GM19043 (cell line): ENCODE measurements at regions not wholly inside any gene's neighbourhood (a gene's known extent, or its start where the extent isn't known, plus 50 kb on each side); places are given as distances from the start of the nearest gene placed in this dataset.

Experiments used
- ATAC-seq: cut with Tn5 transposase; IDR thresholded peaks from one replicate; pipeline ENCODE4 v1.9.1; 2021; ENCODE audit warnings: low read depth; ENCODE audit not compliant: unreplicated experiment

DNA sequence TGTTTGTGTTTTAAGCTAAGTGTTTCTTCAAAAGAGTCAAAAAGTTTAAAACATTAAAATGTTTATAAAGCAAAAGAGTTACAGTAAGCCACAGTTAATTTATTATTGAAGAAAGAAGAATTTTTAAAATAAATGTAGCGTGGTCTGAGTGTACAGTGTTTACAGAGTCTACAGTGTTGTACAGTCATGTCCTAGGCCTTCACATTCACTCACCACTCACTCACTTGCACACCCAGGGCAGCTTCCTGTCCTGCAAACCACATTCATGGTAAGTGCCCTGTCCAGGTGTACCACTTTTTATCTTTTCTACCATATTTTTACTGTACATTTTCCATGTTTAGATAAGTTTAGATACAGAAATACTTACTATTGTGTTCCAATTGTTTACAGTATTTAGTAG is 239.7 kb upstream of the AGA start:
- ATAC-seq = no peak

DNA sequence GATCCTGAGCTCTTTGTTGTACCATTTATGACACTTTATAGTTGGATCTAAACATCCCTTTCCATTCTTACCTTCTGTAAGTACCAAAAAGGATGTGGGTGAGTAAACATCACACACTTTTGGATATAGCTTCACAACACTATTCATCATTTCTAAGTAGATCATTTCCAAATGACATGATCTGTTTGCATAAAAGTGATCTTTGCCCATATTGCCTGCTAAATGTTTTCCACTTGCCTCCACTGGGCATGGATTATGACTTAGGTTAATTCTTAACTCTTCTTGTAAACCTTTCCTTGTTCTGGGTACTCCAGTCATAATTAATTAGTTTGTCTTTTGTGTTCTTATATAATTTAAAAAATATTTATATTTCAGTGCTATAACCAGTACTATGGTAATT is 244.9 kb upstream of the AGA start:
- no peak for ATAC-seq

DNA sequence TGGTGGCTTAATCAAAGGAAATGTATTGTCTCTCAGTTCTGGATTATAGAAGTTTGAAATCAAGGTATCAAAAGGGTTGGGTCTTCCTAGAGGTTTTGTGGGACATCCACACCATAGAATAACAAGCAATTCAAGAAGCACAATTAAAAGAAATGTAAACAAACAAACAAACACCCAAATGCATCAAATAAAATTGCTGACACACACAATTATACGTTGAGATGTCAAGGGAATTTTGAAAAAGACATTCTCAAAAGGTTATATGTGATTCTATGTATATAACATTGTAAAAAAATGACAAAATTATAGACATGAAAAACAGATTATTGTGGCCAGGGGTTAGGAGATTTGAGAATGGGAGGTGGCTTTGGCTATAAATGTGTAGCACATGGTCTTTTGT is 250.7 kb upstream of the AGA start:
- no peak for ATAC-seq

DNA sequence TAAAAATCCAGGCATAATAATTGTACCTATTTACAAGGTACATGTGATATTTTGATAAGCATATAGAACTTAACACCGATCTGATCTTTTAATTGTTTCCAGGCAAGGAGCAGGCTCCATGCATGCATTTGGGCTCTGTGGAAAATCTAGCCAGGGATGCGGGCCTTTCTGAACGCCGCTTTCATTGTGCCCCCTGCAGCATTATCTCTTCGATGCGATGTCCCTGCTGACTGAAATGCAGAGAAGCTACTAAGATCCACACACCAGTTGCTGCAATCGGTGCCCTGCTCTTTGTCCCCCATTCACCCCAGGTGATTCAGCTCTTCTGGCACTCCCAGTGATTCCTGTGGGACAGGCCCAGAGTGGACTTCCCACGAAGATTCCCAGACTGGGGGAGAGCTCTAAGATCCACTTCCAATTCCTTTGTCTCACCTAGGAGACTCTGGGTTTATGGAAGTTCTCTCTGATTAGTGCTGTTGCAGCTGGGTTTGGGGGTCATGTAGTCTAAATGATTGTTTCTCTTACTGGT is 254.3 kb upstream of the AGA start:
- ATAC-seq = no peak

DNA sequence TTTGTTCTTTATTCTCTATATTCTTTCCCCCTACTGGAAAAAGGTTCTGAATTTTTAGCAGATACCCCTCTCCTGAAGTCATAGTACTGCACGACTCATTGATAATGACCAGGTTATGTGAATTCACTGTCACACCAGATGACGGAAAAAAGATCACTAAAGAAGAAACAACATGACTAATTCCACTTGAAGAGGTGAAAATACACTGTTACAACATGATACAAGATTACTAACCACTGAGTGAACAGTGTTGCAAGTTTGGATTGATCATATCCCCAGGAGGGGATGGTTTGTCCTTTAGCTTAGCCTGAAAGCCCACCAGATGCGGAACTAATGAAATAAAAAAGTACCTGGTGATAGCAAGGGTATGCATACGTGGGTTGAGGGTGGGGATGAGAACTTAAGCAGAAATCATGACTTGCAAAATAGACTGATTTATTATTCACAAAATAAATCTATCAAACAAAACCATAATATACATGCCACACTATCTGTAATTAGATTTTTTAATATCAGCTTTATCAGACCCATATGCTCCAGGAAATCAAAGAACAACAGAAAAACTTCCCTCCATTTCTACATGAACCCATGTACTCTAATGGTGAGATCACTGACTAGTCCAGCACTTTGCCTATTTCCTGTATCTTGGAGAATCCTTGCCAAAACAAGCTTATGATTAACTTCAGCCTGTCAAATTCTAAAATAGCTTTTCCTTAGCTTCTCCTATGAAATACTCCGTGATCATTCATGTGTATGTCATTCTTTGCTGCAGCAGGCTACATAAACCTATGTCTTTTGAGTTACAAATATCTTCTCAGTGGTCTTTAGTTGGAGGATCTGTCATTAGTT is 257.4 kb upstream of the AGA start:
- ATAC-seq = no peak

DNA sequence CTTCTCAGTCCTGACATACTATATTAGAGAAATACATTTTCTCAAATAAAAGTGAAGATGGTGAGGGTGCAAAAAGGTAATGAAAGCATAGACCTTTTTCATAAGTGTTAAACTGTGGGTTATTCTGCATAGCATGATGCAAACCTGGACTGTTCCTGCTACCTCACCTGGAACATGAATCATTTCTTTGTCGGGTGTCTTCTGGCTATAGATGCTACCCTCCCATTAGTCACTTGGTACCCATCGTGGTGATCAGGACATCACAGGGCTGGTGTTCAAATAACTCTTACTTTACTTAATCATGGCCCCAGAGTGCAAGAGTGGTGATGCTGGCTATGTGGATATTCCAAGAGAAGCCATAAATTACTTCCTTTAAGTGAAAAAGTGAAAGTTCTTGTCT is 264.7 kb upstream of the AGA start:
- ATAC-seq = no peak

DNA sequence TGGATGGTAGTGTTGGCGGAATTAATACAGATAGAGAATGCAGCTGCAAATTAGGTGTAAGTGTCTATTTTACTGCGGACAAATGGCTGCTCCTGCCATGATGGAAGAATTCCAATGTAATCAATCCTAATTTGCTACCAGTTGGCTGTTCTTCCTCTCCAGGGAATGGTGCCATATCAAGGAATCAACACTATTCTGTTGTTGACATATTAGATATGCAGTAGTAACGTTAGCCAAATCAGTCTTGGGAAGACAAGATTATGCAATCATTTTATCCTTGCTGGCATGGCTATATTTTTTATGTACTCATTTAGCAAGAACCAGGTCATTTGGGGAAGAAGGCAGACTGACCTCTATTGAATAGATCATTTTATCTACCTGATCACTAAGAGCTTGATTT is 271.2 kb upstream of the AGA start:
- no peak for ATAC-seq

DNA sequence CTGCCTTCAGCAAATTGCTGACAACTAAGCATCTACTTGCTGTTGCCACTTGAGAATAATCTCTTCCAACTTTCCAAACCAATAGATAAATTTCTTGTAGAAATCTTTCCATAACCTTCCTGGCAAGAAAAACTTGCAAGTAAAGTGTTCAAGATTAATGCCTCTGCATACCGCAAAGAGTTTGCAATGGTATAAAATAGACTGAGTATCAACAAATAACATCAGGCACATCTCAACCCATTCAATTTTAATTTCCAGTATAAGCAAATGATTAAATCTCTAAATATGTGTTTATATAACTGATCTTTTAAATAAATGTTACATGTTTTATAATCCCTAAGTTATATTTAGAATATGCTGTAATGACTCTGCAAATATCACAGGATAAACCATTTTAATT is 275.2 kb upstream of the AGA start:
- ATAC-seq = no peak

DNA sequence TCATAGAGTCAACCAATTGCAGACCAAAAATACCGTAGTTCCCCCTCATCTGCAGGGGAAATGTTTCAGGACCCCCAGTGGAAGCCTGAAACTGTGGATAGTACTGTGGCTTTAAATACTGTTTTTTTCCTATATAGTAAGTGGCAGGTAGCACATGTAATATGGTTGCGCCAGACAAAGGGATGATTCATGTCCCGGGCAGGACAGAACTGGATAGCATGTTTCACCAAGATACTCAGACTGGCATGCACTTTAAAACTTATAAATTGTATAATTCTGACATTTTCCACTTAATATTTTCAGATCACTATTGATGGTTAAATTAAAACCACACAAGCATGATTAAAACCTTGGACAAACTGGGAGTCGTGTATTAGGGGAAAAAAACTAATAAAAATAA is 276.3 kb upstream of the AGA start:
- no peak for ATAC-seq

DNA sequence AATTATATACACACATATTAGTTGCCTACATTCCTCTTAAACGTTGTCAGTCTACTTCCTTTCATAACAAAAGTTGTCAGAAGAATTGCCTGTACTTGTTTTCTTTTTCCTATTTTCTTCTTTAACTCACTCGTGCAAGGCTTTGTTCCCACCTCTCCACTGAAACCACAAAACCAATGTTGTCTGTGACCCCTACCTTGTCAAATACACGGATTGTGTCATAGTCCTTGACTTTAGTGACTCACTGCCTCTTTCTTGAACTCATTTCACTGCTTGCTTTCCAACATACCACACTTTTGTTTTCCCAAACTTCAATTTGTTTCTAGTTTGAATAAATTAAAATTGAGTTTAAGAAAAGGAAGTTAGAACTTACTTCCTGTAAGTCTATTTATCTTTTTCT is 283.9 kb upstream of the AGA start:
- no peak for ATAC-seq

DNA sequence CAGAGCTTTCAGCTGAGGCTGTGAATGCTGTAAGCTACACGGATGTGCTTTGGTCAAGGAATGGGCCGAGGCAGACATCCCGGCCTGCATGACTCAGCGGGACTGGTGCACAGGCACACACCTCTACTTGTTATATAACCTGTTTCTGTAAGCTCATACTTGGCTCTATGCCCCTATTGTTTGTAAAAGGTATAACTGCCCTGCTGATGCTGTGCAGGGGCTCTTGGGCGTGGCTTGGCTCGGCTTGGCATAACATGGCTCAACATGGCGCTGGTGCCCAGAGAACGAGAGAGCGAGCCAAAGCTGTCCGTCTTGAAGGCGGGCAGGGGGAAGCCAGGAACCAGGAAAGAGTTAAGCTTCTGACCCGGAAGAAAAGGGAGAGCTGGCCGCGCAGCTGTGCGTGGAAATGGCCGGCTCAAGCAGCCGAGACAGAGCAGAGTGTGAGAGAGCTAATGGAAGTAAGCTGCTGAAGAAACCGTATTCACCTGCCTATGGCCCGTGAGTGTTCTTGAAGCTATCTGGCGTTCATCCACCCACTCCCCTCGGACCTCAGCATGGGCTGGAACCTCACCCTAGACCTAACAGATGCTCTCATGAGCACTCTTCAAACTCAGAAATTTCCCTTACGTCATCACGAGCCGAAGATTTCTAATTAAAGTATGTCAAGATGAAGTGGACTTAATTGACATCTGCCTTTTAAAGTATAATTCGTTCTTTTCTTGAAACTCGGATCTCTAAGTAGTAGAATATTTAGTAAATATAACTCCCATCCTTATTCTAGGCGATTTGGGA is 286.3 kb upstream of the AGA start:
- ATAC-seq = no peak

DNA sequence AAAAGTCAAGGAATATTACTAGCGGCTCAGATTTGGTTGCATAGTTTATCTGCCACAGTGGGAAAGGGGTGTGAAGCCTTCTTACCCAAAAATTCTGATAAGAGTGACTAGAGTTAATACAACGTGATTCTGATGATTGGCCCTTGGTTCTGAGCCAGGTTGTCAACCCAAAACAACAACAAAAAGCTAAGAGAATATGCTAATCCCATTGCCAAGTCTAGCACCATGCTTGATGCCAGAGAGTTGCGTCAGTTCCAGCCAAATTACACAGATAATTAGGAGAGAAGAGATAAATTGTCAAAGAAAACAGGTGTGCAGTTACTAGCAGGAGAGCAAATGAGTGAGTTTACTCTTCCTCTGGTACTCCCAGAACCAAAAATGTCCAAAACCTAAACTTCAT is 287.4 kb upstream of the AGA start:
- ATAC-seq = no peak

DNA sequence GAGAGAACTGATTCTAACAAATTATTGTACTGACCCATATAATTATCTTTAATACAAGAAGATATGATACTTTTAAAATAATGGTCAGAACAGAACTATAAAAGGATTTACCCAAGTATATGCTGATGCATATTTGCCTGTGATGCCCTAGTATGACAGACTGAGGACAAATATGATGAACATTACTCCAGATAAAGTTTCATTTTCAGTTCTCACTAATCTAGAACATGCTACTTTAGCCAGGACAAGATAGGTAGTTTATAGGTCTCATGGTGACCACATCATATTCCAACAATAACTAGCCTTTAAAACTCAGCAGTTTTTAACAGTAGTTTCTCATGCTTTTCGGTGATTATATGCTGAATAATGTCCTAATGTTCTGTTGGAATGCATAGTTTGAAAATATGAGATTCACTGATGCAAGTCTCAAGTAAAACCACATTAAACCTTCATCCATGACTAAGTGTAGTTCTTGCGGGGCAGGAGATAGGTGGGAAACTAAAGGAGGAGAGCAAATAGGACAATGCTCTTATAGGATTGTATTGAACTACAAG is 295.2 kb upstream of the AGA start:
- ATAC-seq = no peak

DNA sequence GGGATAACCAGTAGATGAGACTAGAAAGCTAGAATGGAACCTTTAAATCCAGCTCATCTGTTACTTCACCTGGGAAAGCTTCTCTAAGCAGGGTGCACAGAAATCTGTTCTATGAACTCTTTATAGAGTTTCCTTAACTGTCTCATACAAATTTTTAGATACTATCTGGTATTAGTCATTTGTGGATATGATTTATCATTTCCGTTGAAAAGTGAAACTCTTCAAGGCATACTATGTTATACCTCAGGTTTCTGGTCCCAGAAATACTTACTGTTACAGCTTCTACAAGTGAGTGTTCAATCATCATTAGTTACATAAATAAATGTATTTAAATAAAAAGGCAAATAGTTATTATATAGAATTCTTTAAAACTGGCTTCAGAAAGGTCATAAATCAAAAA is 298.3 kb upstream of the AGA start:
- no peak for ATAC-seq

DNA sequence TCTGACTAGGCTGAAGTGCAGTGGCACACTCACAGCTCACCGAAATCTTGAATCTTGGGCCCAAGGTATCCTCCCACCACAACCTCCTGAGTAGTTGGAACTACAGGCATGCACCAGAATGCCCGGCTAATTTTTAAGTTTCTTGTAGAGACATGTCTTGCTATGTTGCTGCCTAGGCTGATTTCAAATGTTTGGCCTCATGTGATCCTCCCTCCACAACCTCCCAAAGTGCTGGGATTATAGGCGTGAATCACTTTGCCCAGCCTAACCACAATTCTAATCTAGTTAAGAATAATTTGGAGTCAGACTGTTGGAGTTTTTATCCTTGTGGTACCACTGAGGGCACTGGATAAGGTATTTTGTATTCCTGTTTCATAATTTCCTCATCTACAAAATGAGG is 317.5 kb upstream of the AGA start:
- ATAC-seq = no peak

DNA sequence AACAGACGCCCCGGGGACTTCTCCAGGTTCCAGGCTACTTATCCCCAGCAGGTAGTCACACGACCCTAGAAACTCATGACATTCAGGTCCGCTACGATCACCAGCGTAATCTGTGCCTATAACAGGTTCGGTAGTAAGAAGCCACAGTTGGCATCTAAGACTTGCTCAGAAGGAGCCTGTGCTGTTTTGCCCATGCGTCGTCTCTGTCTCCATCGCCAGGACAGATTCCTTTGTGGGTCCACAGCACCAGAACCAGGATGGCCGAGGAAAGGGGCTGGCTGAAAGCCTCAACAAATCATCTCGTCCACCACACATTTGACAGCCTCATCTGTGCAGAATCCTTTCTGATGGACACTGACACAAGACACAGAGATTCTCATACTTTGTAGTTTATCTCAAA is 319.5 kb upstream of the AGA start:
- no peak for ATAC-seq

DNA sequence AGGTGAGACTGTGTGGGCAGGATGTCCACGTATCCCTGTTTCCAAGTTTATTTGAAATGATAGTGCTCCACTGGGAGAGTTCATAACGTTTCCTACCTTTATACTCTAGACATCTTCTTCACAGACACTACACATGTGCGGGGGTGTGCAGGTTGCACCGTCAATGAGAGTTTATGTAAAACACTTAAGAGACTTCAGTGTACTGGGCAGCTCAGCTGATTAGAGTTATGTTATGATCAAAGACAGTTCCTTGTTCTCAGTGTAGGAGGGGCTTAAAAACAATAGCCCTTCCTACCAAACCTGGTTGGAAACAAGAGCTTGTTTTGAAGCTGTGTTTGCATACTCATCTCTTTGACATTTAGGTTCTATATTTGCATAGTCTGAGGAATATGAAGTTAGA is 326.9 kb upstream of the AGA start:
- ATAC-seq = no peak

DNA sequence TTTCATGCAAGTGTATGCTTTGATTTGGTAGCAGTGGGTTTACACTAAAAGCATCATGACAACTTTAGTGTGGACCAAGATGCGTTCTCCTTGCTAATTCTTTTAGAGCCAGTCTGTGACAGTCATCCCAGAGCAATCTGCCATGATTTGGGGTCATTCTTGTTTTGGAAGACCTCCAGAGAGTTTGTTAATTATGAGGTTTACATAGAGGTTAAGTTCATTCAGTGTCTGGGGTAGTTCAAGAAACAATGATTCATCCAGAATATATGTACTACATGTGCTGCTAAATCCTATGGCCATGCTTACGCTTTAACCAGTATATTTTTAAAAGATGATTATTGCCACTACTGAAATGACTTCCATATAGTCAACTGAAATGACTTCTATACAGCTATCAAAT is 328.5 kb upstream of the AGA start:
- no peak for ATAC-seq

DNA sequence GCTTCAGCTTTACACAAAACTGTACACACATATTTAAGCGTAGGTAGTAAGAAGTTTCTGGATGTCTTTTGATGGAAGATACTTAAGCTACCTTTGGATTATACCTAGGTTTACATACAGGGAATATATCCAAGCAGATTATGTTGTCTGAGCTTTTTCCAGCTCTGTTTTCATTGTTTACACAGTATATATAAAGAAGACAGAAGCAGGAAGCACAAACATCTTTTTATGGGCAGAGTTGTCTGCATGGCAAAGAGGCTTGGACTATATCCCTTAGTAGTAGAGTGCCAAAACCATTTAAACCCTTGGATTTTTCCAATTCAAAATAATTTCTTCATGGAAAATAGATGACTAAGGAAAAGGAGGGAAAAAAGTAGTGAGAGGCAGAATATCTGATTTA is 329.4 kb upstream of the AGA start:
- no peak for ATAC-seq

DNA sequence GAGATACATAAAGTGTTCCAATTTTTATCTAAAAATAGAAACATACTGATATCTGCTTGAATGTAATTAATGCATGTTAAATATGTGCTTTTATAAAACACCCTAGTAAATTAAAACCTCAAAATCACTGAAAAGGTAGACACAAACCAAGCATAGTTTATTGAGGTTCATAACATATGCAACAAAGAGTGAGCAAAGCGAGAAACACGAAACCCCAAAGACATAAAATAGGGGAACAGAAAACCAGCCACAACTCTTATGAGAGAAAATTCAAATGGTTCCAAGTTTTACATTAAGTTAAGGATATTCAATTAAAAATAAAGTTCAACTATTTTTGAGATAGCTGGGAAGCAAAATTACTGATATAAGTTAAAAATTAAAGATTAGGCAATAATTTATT is 336.4 kb upstream of the AGA start:
- ATAC-seq = no peak

DNA sequence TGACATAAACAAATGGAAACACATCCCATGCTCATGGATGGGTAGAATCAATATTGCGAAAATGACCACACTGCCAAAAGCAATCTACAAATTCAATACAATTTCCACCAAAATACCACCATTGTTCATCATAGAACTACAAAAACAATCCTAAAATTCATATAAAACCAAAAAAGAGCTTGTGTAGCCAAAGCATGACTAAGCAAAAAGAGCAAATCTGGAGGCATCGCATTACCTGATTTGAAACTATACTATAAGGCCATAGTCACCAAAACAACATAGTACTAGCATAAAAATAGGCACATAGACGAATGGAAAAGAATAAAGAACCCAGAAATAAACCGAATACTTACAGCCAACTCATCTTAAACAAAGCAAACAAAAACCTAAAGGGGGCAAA is 342.8 kb upstream of the AGA start:
- no peak for ATAC-seq

DNA sequence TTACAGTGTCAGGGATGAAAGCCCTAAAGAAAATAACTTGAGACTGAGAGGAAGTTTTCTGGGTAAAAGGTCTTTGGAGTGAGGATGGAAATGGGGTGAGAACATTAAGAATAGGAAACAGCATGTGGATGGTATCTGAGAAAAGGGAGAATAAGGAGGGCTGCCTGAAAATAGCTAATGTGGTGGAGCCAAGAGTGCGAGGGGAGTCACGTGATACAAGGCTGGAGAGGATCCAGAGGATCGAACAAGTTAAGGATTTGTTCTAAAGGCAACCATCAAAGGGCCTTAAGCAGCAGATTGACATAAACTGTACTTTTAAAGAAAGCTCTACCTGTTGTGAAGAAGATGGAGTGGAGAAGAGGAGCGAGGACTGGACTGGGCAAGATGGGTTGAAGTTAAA is 347.4 kb upstream of the AGA start:
- ATAC-seq = no peak
